ENCODE measurements at regions not wholly inside any gene's neighbourhood (a gene's known extent, or its start where the extent isn't known, plus 50 kb on each side); places are given as distances from the start of the nearest gene placed in this dataset.

DNA sequence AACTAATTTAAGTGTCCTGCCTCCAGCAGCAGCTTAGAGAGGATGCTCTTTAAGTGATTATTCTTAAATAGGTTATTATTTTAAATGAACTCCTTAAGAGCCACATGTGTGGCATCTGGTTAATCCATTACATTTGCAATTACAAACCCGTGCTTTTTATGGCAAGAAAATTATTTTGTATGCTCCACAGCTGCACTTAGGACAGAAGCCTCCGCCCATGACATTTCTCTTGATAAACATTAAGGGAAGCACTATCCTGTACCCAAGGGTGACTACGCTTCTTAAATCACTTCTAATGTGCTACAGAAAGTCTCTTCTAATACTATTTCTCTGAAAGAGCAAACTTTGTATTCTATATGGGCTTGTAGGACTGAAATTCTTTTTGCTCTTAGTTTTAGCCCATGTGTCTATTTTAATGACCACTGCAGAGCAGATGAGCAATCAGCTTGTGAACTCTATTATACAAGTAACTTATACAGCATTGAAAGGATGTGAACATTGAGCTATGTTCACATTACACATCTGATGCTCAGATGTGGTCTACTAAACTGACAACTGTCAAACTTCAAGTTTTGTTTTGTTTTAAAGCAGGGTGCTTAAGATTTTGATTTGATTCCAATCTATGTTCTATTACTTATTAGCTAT is 223.4 kb downstream of the COX7C start:
- Histone ChIP-seq H3K9ac (ENCODE audit: low read length) (no peak overlapping the region), H3K27me3 (ENCODE audit: insufficient read depth, low read depth, low read length) (no peaks in the 10 kb centered on the region), H3F3A (ENCODE audit: insufficient read depth, low read length, poor library complexity, severe bottlenecking) (no peaks in the 10 kb centered on the region), H3K79me2 (replicated peaks; ENCODE audit: insufficient read depth, low read length) (no peaks in the 10 kb centered on the region), H3K27ac (ENCODE audit: low read length) (no peak overlapping the region), H3K36me3 (ENCODE audit: insufficient read depth, low read length) (no peaks in the 10 kb centered on the region), H3K4me3 (ENCODE audit: low read length) (no peak overlapping the region), H4K20me1 (ENCODE audit: insufficient read depth) (no peaks in the 10 kb centered on the region), H3K4me2 (ENCODE audit: low read length) (no peak overlapping the region), H2AFZ (ENCODE audit: low read depth, low read length) (no peak overlapping the region), H3K9me3 (ENCODE audit: low read length) (no peaks in the 10 kb centered on the region), H3K9me2 (ENCODE audit: insufficient read depth, low read length) (no peaks in the 10 kb centered on the region)
- TF ChIP-seq, protein P1, sequence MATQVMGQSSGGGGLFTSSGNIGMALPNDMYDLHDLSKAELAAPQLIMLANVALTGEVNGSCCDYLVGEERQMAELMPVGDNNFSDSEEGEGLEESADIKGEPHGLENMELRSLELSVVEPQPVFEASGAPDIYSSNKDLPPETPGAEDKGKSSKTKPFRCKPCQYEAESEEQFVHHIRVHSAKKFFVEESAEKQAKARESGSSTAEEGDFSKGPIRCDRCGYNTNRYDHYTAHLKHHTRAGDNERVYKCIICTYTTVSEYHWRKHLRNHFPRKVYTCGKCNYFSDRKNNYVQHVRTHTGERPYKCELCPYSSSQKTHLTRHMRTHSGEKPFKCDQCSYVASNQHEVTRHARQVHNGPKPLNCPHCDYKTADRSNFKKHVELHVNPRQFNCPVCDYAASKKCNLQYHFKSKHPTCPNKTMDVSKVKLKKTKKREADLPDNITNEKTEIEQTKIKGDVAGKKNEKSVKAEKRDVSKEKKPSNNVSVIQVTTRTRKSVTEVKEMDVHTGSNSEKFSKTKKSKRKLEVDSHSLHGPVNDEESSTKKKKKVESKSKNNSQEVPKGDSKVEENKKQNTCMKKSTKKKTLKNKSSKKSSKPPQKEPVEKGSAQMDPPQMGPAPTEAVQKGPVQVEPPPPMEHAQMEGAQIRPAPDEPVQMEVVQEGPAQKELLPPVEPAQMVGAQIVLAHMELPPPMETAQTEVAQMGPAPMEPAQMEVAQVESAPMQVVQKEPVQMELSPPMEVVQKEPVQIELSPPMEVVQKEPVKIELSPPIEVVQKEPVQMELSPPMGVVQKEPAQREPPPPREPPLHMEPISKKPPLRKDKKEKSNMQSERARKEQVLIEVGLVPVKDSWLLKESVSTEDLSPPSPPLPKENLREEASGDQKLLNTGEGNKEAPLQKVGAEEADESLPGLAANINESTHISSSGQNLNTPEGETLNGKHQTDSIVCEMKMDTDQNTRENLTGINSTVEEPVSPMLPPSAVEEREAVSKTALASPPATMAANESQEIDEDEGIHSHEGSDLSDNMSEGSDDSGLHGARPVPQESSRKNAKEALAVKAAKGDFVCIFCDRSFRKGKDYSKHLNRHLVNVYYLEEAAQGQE (IDR thresholded peaks at IDR 0.05; ENCODE audit: borderline replicate concordance), result no peak
- TF ChIP-seq, protein P2, sequence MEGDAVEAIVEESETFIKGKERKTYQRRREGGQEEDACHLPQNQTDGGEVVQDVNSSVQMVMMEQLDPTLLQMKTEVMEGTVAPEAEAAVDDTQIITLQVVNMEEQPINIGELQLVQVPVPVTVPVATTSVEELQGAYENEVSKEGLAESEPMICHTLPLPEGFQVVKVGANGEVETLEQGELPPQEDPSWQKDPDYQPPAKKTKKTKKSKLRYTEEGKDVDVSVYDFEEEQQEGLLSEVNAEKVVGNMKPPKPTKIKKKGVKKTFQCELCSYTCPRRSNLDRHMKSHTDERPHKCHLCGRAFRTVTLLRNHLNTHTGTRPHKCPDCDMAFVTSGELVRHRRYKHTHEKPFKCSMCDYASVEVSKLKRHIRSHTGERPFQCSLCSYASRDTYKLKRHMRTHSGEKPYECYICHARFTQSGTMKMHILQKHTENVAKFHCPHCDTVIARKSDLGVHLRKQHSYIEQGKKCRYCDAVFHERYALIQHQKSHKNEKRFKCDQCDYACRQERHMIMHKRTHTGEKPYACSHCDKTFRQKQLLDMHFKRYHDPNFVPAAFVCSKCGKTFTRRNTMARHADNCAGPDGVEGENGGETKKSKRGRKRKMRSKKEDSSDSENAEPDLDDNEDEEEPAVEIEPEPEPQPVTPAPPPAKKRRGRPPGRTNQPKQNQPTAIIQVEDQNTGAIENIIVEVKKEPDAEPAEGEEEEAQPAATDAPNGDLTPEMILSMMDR (IDR thresholded peaks at IDR 0.05; ENCODE audit: poor library complexity, severe bottlenecking), result no peak
- TF ChIP-seq EZH2 (IDR thresholded peaks at IDR 0.05; ENCODE audit: borderline replicate concordance, insufficient read depth, low read length, poor library complexity, severe bottlenecking) (no peak), SMC3 (conservative IDR thresholded peaks at IDR 0.05; ENCODE audit: poor library complexity) (no peak), TAF1 (IDR thresholded peaks at IDR 0.05; ENCODE audit: low read depth) (no peak), POLR2AphosphoS5 (IDR thresholded peaks at IDR 0.05) (no peak), EP300 (conservative IDR thresholded peaks at IDR 0.05; ENCODE audit: poor library complexity, severe bottlenecking) (no peak), RAD21 (conservative IDR thresholded peaks at IDR 0.05) (no peak)

DNA sequence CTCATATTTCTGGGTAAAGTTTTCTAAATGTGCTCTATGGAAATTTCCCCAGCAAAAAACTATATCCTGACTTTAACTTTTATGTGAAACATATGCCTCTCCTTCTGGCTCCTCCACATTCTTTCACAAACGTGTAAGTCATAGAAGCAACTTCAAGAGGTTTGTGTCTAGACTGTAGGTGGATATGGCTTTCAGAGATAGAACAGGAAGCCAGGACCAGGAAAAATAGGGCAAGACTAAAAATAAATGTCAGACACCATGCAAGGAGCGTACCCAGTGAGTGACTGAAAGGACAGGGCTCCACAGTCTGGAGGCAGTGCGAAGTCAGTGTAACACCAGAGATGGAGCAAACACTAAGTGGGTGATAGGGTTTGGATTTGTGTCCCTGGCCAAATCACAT is 240.7 kb downstream of the COX7C start:
- Histone ChIP-seq H3K4me3 (ENCODE audit: low read length) (no peak overlapping the region), H3K4me2 (ENCODE audit: low read length) (no peak overlapping the region), H3K36me3 (ENCODE audit: insufficient read depth, low read length) (no peaks in the 10 kb centered on the region), H3K79me2 (replicated peaks; ENCODE audit: insufficient read depth, low read length) (peaks cover 3% of the 10 kb centered on the region), H3K9ac (ENCODE audit: low read length) (no peak overlapping the region), H3K9me2 (ENCODE audit: insufficient read depth, low read length) (no peaks in the 10 kb centered on the region), H4K20me1 (ENCODE audit: insufficient read depth) (no peaks in the 10 kb centered on the region), H3K27me3 (ENCODE audit: insufficient read depth, low read depth, low read length) (no peaks in the 10 kb centered on the region), H3K27ac (ENCODE audit: low read length) (no peak overlapping the region), H3F3A (ENCODE audit: insufficient read depth, low read length, poor library complexity, severe bottlenecking) (peaks cover 3% of the 10 kb centered on the region), H3K9me3 (ENCODE audit: low read length) (no peaks in the 10 kb centered on the region), H2AFZ (ENCODE audit: low read depth, low read length) (no peak overlapping the region)
- TF ChIP-seq POLR2AphosphoS5 (IDR thresholded peaks at IDR 0.05), result no peak
- no peak for TF ChIP-seq EP300 (conservative IDR thresholded peaks at IDR 0.05; ENCODE audit: poor library complexity, severe bottlenecking)
- no peak for TF ChIP-seq MXI1 (conservative IDR thresholded peaks at IDR 0.05; ENCODE audit: poor library complexity, severe bottlenecking)
- TF ChIP-seq, protein P2 (IDR thresholded peaks at IDR 0.05; ENCODE audit: poor library complexity, severe bottlenecking), result no peak
- TF ChIP-seq EZH2 (IDR thresholded peaks at IDR 0.05; ENCODE audit: borderline replicate concordance, insufficient read depth, low read length, poor library complexity, severe bottlenecking), result no peak
- TF ChIP-seq, protein P1 (IDR thresholded peaks at IDR 0.05; ENCODE audit: borderline replicate concordance), result no peak
- TF ChIP-seq RAD21 (conservative IDR thresholded peaks at IDR 0.05), result no peak
- no peak for TF ChIP-seq TAF1 (IDR thresholded peaks at IDR 0.05; ENCODE audit: low read depth)
- TF ChIP-seq SMC3 (conservative IDR thresholded peaks at IDR 0.05; ENCODE audit: poor library complexity), result no peak

All from neural cell (in vitro differentiated cells).